Left ventricle myocardium inferior (tissue), 1 donor: ENCODE measurements at regions not wholly inside any gene's neighbourhood (a gene's known extent, or its start where the extent isn't known, plus 50 kb on each side); places are given as distances from the start of the nearest gene placed in this dataset.

Experiments
- DNase-seq: peaks from one replicate; pipeline ENCODE4 v3.0.0-alpha.2; 2020
- H3K27ac ChIP-seq: fragments of 200-600 bp; replicated peaks from 2 replicates; pipeline ENCODE4 v1.8.0; 2021
- H3K27me3 ChIP-seq: fragments of 200-600 bp; 2 replicates; pipeline ENCODE4 v1.8.0; 2021; ENCODE audit warnings: low read depth
- H3K36me3 ChIP-seq: fragments of 200-600 bp; 2 replicates; pipeline ENCODE4 v1.8.0; 2021
- H3K4me1 ChIP-seq: fragments of 200-600 bp; 2 replicates; pipeline ENCODE4 v1.8.0; 2021
- H3K4me3 ChIP-seq: fragments of 200-600 bp; 2 replicates; pipeline ENCODE4 v1.8.0; 2021; ENCODE audit warnings: mild to moderate bottlenecking, moderate library complexity
- H3K9me3 ChIP-seq: fragments of 200-600 bp; replicated peaks from 2 replicates; pipeline ENCODE4 v1.8.0; 2021
- CTCF ChIP-seq: fragments of 200-600 bp; IDR thresholded peaks from 2 replicates; pipeline ENCODE4 v1.8.0; 2021; ENCODE audit warnings: antibody characterized with exemption, mild to moderate bottlenecking, borderline replicate concordance
- intact Hi-C: fragments of 100-400 bp; cut with micrococcal nuclease; formaldehyde crosslinking; loops from one replicate; pipeline ENCODE4 v1.11.0; 2022
- donor health status: DM: no; HTN: yes; CAD: no; lungs with severe emphysema.

GRCh38 chr11:104320956-104321355 is 157.0 kb upstream of the PDGFD start:
- intact Hi-C loops: no loop called here
- no peak for DNase-seq
- no peak overlapping the region for H3K4me3 ChIP-seq
- TF ChIP-seq CTCF: no peak
- H3K9me3 ChIP-seq: no peaks in the 10 kb centered on the region
- H3K27ac ChIP-seq: no peak overlapping the region
- no peaks in the 10 kb centered on the region for H3K4me1 ChIP-seq
- no peaks in the 10 kb centered on the region for H3K27me3 ChIP-seq
- H3K36me3 ChIP-seq: no peaks in the 10 kb centered on the region

GRCh38 chr11:104320097-104320496 is 156.2 kb upstream of the PDGFD start:
- H3K9me3 ChIP-seq: no peaks in the 10 kb centered on the region
- DNase-seq: no peak
- no peaks in the 10 kb centered on the region for H3K27me3 ChIP-seq
- no peak for TF ChIP-seq CTCF
- no peak overlapping the region for H3K27ac ChIP-seq
- H3K4me1 ChIP-seq: no peaks in the 10 kb centered on the region
- intact Hi-C loops: no loop called here
- no peak overlapping the region for H3K4me3 ChIP-seq
- no peaks in the 10 kb centered on the region for H3K36me3 ChIP-seq

- Histone ChIP-seq H3K4me3 (no peak overlapping the region), H3K9me3 (no peaks in the 10 kb centered on the region), H3K27ac (no peak overlapping the region), H3K36me3 (no peaks in the 10 kb centered on the region), H3K27me3 (no peaks in the 10 kb centered on the region), H3K4me1 (no peaks in the 10 kb centered on the region)
- DNase-seq: no peak
- TF ChIP-seq CTCF: no peak
- intact Hi-C loops: no loop called here
Observed at GRCh38 chr11:104319396-104319795, 155.4 kb upstream of the PDGFD start.

DNA sequence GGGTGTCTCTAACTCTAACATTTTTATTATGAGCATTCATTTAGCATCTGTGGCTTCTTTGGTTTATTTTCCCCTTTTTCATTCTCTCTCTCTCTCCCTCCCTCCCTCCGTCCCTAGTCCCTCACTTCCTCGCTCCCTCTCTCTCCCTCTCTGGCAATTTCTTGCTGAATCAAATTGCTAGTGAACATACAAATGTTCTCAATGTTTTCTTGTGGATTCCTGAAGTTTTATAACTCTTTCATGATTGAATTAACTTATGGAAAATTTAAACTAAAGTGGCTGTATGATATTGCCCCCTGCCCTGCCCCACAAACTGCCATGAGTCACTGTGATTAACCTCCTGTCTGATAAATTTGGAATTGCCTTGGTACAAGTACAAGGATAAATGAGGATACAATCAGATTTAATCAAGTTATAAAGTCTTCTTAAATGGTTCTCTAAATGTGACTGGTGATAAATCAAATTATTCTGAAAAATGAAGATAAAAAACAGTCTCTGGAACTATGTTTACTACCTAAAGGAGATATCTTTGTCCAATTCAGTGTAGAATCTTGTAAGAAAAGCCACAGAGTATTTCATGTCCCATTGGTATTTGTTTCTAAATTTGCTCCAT is 143.0 kb upstream of the PDGFD start:
- H3K27ac ChIP-seq: no peak overlapping the region
- H3K9me3 ChIP-seq: no peaks in the 10 kb centered on the region
- no peaks in the 10 kb centered on the region for H3K4me1 ChIP-seq
- no peak for TF ChIP-seq CTCF
- intact Hi-C loops: no loop called here
- no peaks in the 10 kb centered on the region for H3K27me3 ChIP-seq
- no peaks in the 10 kb centered on the region for H3K36me3 ChIP-seq
- H3K4me3 ChIP-seq: no peak overlapping the region
- DNase-seq: no peak

DNA sequence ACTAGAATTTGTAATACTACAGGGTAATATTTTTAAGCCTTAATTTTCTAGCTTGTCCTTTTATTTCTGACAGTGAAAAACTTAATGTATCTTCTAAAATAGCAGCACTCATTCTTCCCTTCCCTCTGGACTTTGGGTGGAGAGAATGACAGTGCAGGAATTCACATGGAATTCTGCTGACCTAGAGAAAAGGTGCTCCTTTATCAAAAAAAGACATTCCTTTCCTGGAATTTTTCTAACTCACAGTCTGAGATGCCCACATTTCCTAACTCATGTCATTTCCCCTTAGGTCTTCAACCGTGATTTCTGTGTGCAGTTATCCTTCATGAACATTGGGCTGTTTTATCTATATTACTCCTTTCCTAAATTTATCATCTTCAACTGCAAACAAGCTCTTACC is 137.8 kb upstream of the PDGFD start:
- no peaks in the 10 kb centered on the region for H3K9me3 ChIP-seq
- no peaks in the 10 kb centered on the region for H3K27me3 ChIP-seq
- H3K36me3 ChIP-seq: no peaks in the 10 kb centered on the region
- no peak overlapping the region for H3K4me3 ChIP-seq
- DNase-seq: no peak
- no peak for TF ChIP-seq CTCF
- no peaks in the 10 kb centered on the region for H3K4me1 ChIP-seq
- no peak overlapping the region for H3K27ac ChIP-seq
- intact Hi-C loops: no loop called here

GRCh38 chr11:104291646-104292045 is 127.7 kb upstream of the PDGFD start:
- no peak overlapping the region for H3K4me3 ChIP-seq
- no peaks in the 10 kb centered on the region for H3K4me1 ChIP-seq
- no peak for TF ChIP-seq CTCF
- peaks cover 6% of the 10 kb centered on the region for H3K9me3 ChIP-seq
- no peak for DNase-seq
- intact Hi-C loops: no loop called here
- H3K27ac ChIP-seq: no peak overlapping the region
- H3K27me3 ChIP-seq: no peaks in the 10 kb centered on the region
- no peaks in the 10 kb centered on the region for H3K36me3 ChIP-seq
